C4-2B (cell line): ENCODE measurements at regions not wholly inside any gene's neighbourhood (a gene's known extent, or its start where the extent isn't known, plus 50 kb on each side); places are given as distances from the start of the nearest gene placed in this dataset.

Experiments used
- CTCF ChIP-seq: fragments of 450-650 bp; conservative IDR thresholded peaks from 2 replicates; pipeline ENCODE4 v1.5.1; 2017; ENCODE audit warnings: mild to moderate bottlenecking
- ZFX ChIP-seq: fragments of 450-650 bp; IDR thresholded peaks from 2 replicates; pipeline ENCODE4 v1.6.1; 2017

GRCh38 chr9:13576101-13576500, 296.6 kb upstream of the MPDZ start:
- TF ChIP-seq CTCF (no peak), ZFX (no peak)
